UCSD-AML1 (cell line): ENCODE measurements at regions not wholly inside any gene's neighbourhood (a gene's known extent, or its start where the extent isn't known, plus 50 kb on each side); places are given as distances from the start of the nearest gene placed in this dataset.

ENCODE experiments used
- DNase-seq: peaks from one replicate; lab custom pipeline; 2025; ENCODE audit not compliant: unreplicated experiment; lab: John Stamatoyannopoulos, UW

- DNase-seq, result peak; percentile 71
Observed at GRCh38 chr6:138692058-138692977, 81.3 kb upstream of the CCDC28A start.

DNA sequence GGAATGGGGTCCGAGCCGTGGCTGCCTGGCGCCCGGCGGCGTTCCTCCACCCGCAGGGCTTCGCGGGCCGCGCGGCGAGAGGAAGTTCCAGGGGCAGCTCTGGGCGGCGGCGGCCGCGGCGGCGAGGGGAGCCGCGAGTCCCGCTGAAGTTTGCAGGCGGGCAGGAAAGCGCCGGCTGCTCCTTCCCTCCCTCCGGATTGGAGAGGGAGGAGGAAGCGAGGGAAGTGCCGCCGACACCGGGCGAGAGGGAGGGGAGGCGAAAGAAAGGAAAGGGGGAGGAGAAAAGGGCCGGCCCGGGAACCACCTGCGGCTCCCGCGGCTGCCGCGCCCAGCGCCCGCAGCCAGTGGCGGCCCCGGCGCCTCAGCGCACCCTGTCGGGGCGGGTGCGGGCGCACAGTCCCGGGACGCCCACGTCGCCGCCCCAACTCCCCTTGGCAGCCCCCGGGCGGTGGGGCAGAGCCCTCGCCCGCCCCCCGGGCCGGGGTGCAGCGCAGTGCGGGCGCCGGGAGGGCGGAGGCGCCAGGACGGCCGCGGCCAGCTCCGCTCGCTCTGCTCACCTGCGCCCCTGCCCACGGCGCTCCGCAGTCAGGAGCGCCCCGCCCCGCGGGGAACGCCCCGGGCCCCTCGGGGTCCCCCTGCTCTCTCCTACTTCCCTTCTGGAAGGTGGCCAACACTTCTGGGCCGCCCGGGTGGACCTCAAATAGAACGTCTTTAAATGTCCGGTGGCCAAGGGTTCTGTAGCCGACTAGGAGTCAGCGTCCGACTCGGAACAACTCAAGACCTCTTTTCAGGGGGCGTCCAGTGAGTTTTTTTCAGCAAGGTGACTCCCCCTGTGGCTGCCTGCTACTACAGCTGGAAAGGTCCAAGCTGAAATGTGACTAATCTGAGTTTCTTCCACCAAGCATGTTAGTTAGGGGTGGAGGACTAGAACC, 80.3 kb upstream of the CCDC28A start:
- peak; percentile 70 for DNase-seq

- DNase-seq, result no peak
Observed at GRCh38 chr6:138695193-138695592, 78.4 kb upstream of the CCDC28A start.

- DNase-seq, result no peak
Observed at GRCh38 chr6:138714493-138714892, 59.1 kb upstream of the CCDC28A start.

DNA sequence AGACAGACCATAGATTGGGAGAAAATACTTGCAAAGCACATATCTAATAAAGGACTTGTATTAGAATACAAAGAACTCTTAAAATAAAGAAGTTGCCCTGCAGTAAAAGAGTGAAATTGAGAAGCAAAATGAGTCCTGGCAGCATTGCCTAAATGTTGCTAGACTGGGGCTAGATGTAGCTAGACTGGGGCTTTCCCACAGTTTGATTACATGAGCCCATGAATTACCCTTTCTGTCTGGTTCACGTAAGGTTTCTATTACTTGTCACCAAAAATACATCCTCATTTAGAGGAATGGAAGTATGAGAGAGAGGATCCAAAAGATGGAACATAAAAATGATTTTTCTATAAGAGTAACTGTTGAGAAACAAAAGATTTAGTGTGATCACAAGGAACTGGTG, 57.6 kb upstream of the CCDC28A start:
- DNase-seq, result no peak

- DNase-seq, result no peak
Observed at GRCh38 chr6:138716971-138717665, 56.5 kb upstream of the CCDC28A start.

- DNase-seq, result no peak
Observed at GRCh38 chr6:138719011-138719635, 54.4 kb upstream of the CCDC28A start.

GRCh38 chr6:138719744-138720143, 53.8 kb upstream of the CCDC28A start:
- DNase-seq, result no peak

GRCh38 chr6:138722425-138723371, 50.9 kb upstream of the CCDC28A start:
- DNase-seq, result peak; percentile 22
